B cell (primary cell): ENCODE measurements at regions not wholly inside any gene's neighbourhood (a gene's known extent, or its start where the extent isn't known, plus 50 kb on each side); places are given as distances from the start of the nearest gene placed in this dataset.

Experiments
- ATAC-seq: fragments of 200-7000 bp; cut with Tn5 transposase; one replicate; pipeline ENCODE4 v1.10.0; 2021; ENCODE audit warnings: low read depth, mild to moderate bottlenecking, moderate number of reproducible peaks, moderate library complexity
- CTCF ChIA-PET: fragments of 350-600 bp; sonication (Branson Sonifier 250); formaldehyde crosslinking; loops from one replicate; lab custom pipeline; 2021; ENCODE audit warnings: antibody characterized with exemption, inconsistent platforms; lab: Charles Lee
- POLR2A ChIA-PET: fragments of 350-600 bp; sonication (Branson Sonifier 250); formaldehyde crosslinking; loops from one replicate; lab custom pipeline; 2021; ENCODE audit warnings: antibody characterized with exemption; lab: Charles Lee
- DNase-seq: peaks from one replicate; pipeline ENCODE4 v3.0.0; 2013
- H2AFZ ChIP-seq: 2 replicates; pipeline ENCODE4 v1.6.1; 2012; ENCODE audit warnings: mild to moderate bottlenecking, low read depth, low read length; ENCODE audit not compliant: insufficient read depth, poor library complexity, severe bottlenecking
- H3K27ac ChIP-seq, 2 donors: 1 replicate in 1 of 2; 2 replicates in 1 of 2; pipeline ENCODE4 v1.5.1; 2012 to 2013; ENCODE audit warnings: low read length in 2 of 2, mild to moderate bottlenecking in 2 of 2, moderate library complexity in 1 of 2
- H3K27me3 ChIP-seq, 4 experiments: fragments of 200-600 bp in 1 of 4; sonication (generic) in 1 of 4; replicated peaks in 1 of 4; 1 replicate in 2 of 4; 2 replicates in 2 of 4; pipeline versions ENCODE4 v1.6.1 to v1.7.0; 2013 to 2016; ENCODE audit warnings: low read length in 3 of 4, mild to moderate bottlenecking in 2 of 4, mixed read lengths in 1 of 4, moderate library complexity in 1 of 4; ENCODE audit not compliant: insufficient read depth in 4 of 4, control insufficient read depth in 3 of 4; ENCODE audit errors: control extremely low read depth in 1 of 4
- H3K36me3 ChIP-seq, 2 experiments: replicated peaks in 1 of 2; 1 replicate in 1 of 2; 2 replicates in 1 of 2; pipeline versions ENCODE4 v1.6.1 to v1.7.1; 2013; ENCODE audit warnings: low read length in 1 of 2; ENCODE audit not compliant: insufficient read depth in 2 of 2, control insufficient read depth in 1 of 2; ENCODE audit errors: control extremely low read depth in 1 of 2, extremely low read depth in 1 of 2
- H3K4me1 ChIP-seq, 2 donors: fragments of 200-600 bp in 1 of 2; sonication (generic) in 1 of 2; 1 replicate in 1 of 2; 2 replicates in 1 of 2; pipeline versions ENCODE4 v1.5.1 to v1.6.1; 2013 to 2017; ENCODE audit warnings: low read length in 2 of 2; ENCODE audit not compliant: control insufficient read depth in 2 of 2, insufficient read depth in 2 of 2
- H3K4me2 ChIP-seq: replicated peaks from 2 replicates; pipeline ENCODE3; 2012; ENCODE audit warnings: mild to moderate bottlenecking, low read depth, low read length; ENCODE audit not compliant: poor library complexity, severe bottlenecking
- H3K4me3 ChIP-seq, 5 experiments: fragments of 200-600 bp in 1 of 5; sonication (generic) in 1 of 5; 1 replicate in 3 of 5; 2 replicates in 2 of 5; pipeline versions ENCODE4 v1.5.1 to v1.7.0; 2011 to 2016; ENCODE audit warnings: low read length in 4 of 5, mild to moderate bottlenecking in 4 of 5, low read depth in 2 of 5, control low read depth in 1 of 5, moderate library complexity in 1 of 5; ENCODE audit not compliant: insufficient read depth in 1 of 5; ENCODE audit errors: control extremely low read depth in 1 of 5, extremely low read depth in 1 of 5
- H3K79me2 ChIP-seq: fragments of 200-600 bp; sonication (generic); one replicate; pipeline ENCODE4 v1.6.0; 2016; ENCODE audit warnings: low read length; ENCODE audit not compliant: control insufficient read depth, insufficient read depth
- H3K9ac ChIP-seq: fragments of 200-600 bp; sonication (generic); 2 replicates; pipeline ENCODE4 v1.6.1; 2017; ENCODE audit warnings: mild to moderate bottlenecking, low read length, moderate library complexity
- H3K9me3 ChIP-seq, 3 donors: one replicate each; pipeline versions ENCODE4 v1.6.1 to v1.7.1; 2013; ENCODE audit warnings: low read length in 2 of 3; ENCODE audit not compliant: control insufficient read depth in 2 of 3, insufficient read depth in 1 of 3; ENCODE audit errors: control extremely low read depth in 1 of 3
- H4K20me1 ChIP-seq: 2 replicates; pipeline ENCODE4 v1.6.0; 2012; ENCODE audit warnings: mild to moderate bottlenecking, low read length; ENCODE audit not compliant: insufficient read depth, control insufficient read depth, poor library complexity, severe bottlenecking
- H3K27ac Mint-ChIP-seq: one replicate; pipeline ENCODE4 v1.8.0; 2021; ENCODE audit warnings: mixed read lengths
- H3K27me3 Mint-ChIP-seq: one replicate; pipeline ENCODE4 v1.8.0; 2021; ENCODE audit warnings: mixed read lengths
- H3K4me1 Mint-ChIP-seq: one replicate; pipeline ENCODE4 v1.8.0; 2021; ENCODE audit warnings: mixed read lengths
- H3K4me3 Mint-ChIP-seq: one replicate; pipeline ENCODE4 v1.8.0; 2021; ENCODE audit warnings: mixed read lengths
- H3K9me3 Mint-ChIP-seq: one replicate; pipeline ENCODE4 v1.8.0; 2022; ENCODE audit warnings: mixed read lengths; ENCODE audit not compliant: insufficient read depth
- CTCF ChIP-seq: fragments of 200-600 bp; IDR thresholded peaks from one replicate; pipeline ENCODE4 v1.8.0; 2022; ENCODE audit warnings: antibody characterized with exemption, mild to moderate bottlenecking
- EZH2 ChIP-seq: IDR thresholded peaks from 2 replicates; pipeline ENCODE4 v1.6.1; 2012; ENCODE audit warnings: borderline replicate concordance, low read depth, mild to moderate bottlenecking, moderate library complexity, low read length; ENCODE audit not compliant: insufficient read depth, poor library complexity, severe bottlenecking
- WGBS: methylation state at CpG from one replicate; pipeline ENCODE4 v1.1.5; 2013; ENCODE audit warnings: missing lambda C conversion rate; ENCODE audit not compliant: insufficient coverage; 5-methylcytosine and 5-hydroxymethylcytosine counted together
- intact Hi-C: fragments of 100-400 bp; cut with micrococcal nuclease; formaldehyde crosslinking; loops from one replicate; pipeline ENCODE4 v1.10.0; 2022

GRCh38 chr2:176446718-176447414, 177.6 kb downstream of the MTX2 start:
- Histone ChIP-seq H3K4me3 (no peak overlapping the region), H3K9ac (no peak overlapping the region), H3K27ac (no peak overlapping the region), H3K4me1 (peaks cover 4% of the 10 kb centered on the region in 2 donors), H3K9me3 (no peaks in the 10 kb centered on the region), H3K79me2 (no peaks in the 10 kb centered on the region), H3K36me3 (no peaks in the 10 kb centered on the region), H3K4me2 (no peak overlapping the region), H2AFZ (peak overlapping the region; percentile 77), H3K27me3 (no peaks in the 10 kb centered on the region), H4K20me1 (no peaks in the 10 kb centered on the region)
- Mint-ChIP-seq H3K4me1 (peaks cover 7% of the 10 kb centered on the region), H3K27me3 (peaks cover 2% of the 10 kb centered on the region), H3K27ac (no peak overlapping the region), H3K9me3 (no peaks in the 10 kb centered on the region), H3K4me3 (no peak overlapping the region)
- POLR2A ChIA-PET = no interaction called here
- ATAC-seq (no peak), DNase-seq (no peak)
- CTCF ChIA-PET = interaction anchor here (0.7 to 2.7 kb wide), 4 partner anchors 8 to 320 kb away, joined by 3 to 22 read pairs (median 7); no protein-coding TSS in a partner anchor
- no peak for TF ChIP-seq CTCF
- TF ChIP-seq EZH2 = no peak
- no CpG with 5 or more reads among the region's 4 CpGs for WGBS
- intact Hi-C loops = no loop called here

GRCh38 chr2:176447616-176448015, 178.4 kb downstream of the MTX2 start:
- Histone ChIP-seq H4K20me1 (no peaks in the 10 kb centered on the region), H3K27ac (no peak overlapping the region), H3K4me1 (peaks cover 4% of the 10 kb centered on the region in 2 donors), H3K79me2 (no peaks in the 10 kb centered on the region), H2AFZ (no peak overlapping the region), H3K9me3 (no peaks in the 10 kb centered on the region), H3K27me3 (no peaks in the 10 kb centered on the region), H3K4me2 (no peak overlapping the region), H3K9ac (no peak overlapping the region), H3K36me3 (no peaks in the 10 kb centered on the region), H3K4me3 (no peak overlapping the region)
- intact Hi-C loops = no loop called here
- ChIA-PET CTCF (interaction anchor here (1.1 to 2.7 kb wide), 2 partner anchors 317 to 321 kb away, joined by 5 to 9 read pairs; no protein-coding TSS in a partner anchor), POLR2A (no interaction called here)
- WGBS = 86% methylated on average over 1 of the region's 1 CpG
- no peak for ATAC-seq
- no peak overlapping the region for H3K4me3 Mint-ChIP-seq
- H3K9me3 Mint-ChIP-seq = no peaks in the 10 kb centered on the region
- TF ChIP-seq CTCF (no peak), EZH2 (no peak)
- peaks cover 5% of the 10 kb centered on the region for H3K27me3 Mint-ChIP-seq
- H3K27ac Mint-ChIP-seq = no peak overlapping the region
- DNase-seq = no peak
- H3K4me1 Mint-ChIP-seq = peaks cover 7% of the 10 kb centered on the region
